ENCODE measurements at regions not wholly inside any gene's neighbourhood (a gene's known extent, or its start where the extent isn't known, plus 50 kb on each side); places are given as distances from the start of the nearest gene placed in this dataset.

DNA sequence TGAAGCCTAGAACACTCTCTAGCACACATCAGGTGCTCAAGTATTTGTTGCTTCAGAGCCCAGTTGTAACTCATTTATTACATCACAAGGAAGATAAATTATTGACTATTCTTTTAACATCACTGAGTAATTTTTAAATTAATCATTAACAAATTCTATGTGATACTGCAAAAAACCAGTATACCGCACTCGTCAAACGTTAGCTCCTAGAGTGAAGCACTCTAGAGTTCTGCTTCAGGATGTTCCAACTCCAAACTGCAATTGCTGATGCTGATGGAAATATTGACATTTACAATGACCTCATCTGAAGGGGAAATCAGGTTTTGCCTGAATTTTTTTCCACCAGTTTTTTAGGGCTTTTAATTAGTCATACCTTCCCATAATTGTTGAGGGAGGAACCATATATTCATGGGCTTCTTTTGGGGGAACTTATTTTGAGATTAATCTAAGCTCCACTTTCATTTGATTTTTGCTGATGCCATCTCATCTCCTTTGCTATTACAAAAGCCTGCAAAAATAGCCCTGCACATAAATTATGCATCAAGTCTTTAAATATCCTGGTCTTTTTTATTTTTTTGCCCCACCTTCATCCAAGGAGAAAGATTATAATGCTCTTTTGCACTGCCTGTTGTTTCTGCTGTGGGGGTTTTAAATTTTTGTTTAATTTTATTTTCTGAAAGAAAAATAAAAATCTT is 123.0 kb upstream of the STAC start:
- TF ChIP-seq, protein P1, sequence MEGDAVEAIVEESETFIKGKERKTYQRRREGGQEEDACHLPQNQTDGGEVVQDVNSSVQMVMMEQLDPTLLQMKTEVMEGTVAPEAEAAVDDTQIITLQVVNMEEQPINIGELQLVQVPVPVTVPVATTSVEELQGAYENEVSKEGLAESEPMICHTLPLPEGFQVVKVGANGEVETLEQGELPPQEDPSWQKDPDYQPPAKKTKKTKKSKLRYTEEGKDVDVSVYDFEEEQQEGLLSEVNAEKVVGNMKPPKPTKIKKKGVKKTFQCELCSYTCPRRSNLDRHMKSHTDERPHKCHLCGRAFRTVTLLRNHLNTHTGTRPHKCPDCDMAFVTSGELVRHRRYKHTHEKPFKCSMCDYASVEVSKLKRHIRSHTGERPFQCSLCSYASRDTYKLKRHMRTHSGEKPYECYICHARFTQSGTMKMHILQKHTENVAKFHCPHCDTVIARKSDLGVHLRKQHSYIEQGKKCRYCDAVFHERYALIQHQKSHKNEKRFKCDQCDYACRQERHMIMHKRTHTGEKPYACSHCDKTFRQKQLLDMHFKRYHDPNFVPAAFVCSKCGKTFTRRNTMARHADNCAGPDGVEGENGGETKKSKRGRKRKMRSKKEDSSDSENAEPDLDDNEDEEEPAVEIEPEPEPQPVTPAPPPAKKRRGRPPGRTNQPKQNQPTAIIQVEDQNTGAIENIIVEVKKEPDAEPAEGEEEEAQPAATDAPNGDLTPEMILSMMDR (conservative IDR thresholded peaks at IDR 0.05 in 1 of 2, IDR thresholded peaks at IDR 0.05 in 1 of 2; ENCODE audit: low read depth in 1 of 2, low read length in 2 of 2), result no peak
- TF ChIP-seq EZH2 (IDR thresholded peaks at IDR 0.05; ENCODE audit: low read length, missing control alignments), result no peak
